Hematopoietic multipotent progenitor cell treated with erythropoietin and hydrocortisone succinate and interleukin-3 and kit ligand, for 8 days (in vitro differentiated cells): ENCODE measurements at regions not wholly inside any gene's neighbourhood (a gene's known extent, or its start where the extent isn't known, plus 50 kb on each side); places are given as distances from the start of the nearest gene placed in this dataset.
"Not testable (repeated sequence)": the region's sequence is repeated elsewhere in the genome, so short reads cannot be mapped to it uniquely, and the experiment has no call there.

Experiments used
- DNase-seq: peaks from one replicate; pipeline ENCODE4 v3.0.0-alpha.2; 2015

DNA sequence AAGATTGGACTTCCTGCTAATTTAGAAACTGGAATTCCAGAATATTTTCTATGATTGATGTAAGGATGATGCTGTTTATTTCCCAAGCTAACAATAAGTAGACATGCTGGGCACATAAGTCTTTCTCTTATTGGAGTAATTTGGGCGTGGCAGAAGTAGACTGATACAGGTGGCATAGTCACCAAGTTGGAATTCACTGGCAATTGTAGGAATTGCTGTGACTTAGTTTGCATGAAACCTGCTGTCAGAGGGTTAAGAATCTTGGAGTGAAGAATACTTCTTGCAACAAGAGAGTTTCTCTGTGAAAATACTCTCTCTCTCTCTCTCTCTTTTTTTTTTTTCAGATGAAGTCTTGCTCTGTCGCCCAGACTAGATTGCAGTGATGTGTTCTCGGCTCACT, 569.7 kb downstream of the REEP3 start:
- no peak for DNase-seq

DNA sequence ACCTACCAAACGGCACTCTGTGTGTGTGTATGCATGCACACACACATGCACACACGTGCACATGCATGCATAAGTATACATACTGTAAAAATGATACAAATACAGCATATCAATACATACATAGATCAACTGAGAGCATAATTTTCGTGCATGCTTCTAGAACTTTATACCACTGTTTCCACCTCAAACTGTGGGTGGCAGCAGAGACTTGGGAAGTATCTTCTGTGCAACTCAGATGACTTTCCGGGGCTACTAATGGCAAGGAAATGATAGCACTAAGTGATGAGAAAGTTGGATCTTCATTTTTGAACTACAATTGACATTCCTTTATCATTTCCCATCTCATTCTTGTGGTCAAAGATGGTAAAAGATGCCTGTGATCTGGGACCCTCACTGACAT, 570.7 kb downstream of the REEP3 start:
- peak; percentile 5 for DNase-seq

DNA sequence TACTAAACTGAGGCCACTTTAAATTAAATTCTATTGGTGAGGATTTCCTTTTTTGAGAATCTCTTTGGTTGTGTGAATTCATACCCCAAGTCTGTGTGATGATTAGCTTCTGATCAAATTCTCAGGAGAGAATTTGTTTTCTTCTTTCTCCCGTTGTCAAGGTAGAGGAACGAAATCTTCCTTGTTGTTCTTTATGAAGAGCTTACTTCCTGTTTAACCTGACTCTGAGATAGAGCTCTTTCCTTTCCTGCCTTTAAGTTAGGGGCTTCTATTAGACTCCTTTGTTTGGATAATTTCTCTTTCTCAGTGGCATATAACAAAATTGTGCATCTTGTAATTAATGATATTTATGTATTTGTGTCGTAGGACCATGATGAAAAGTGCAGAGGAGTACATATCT, 572.1 kb downstream of the REEP3 start:
- DNase-seq = no peak

GRCh38 chr10:64093946-64094535, 572.8 kb downstream of the REEP3 start:
- DNase-seq = no peak

- no peak for DNase-seq
These were observed 575.7 kb downstream of the REEP3 start for GRCh38 chr10:64096941-64097340.

- DNase-seq = no peak
These were observed 576.4 kb downstream of the REEP3 start for GRCh38 chr10:64097391-64098122.

- DNase-seq = no peak
These were observed 577.8 kb downstream of the REEP3 start for GRCh38 chr10:64098994-64099393.

- no peak for DNase-seq
These were observed 580.5 kb downstream of the REEP3 start for GRCh38 chr10:64101606-64102263.

DNA sequence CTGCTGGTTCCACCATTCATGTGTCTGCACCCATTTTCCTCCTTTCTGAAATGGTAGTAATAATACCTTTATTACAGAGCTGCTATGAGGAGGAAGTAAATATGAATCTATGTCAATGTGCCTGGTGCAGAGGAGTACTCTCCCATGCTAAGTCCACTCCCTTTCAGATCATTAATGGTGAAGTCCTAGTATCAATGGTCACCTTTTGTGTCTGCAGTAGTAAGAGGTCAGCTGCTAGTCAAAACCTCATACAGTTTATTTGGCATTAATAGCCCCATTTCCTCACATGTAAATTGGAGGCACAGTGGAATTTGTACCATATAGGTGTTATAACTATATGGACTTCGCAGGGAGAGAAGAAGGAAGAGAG, 581.0 kb downstream of the REEP3 start:
- DNase-seq = no peak

GRCh38 chr10:64102916-64103315, 581.7 kb downstream of the REEP3 start:
- DNase-seq = no peak

GRCh38 chr10:64103750-64104470, 582.7 kb downstream of the REEP3 start:
- no peak for DNase-seq

GRCh38 chr10:64109926-64110495, 588.8 kb downstream of the REEP3 start:
- DNase-seq = no peak

- DNase-seq = no peak
These were observed 591.6 kb downstream of the REEP3 start for GRCh38 chr10:64112701-64113355.

DNA sequence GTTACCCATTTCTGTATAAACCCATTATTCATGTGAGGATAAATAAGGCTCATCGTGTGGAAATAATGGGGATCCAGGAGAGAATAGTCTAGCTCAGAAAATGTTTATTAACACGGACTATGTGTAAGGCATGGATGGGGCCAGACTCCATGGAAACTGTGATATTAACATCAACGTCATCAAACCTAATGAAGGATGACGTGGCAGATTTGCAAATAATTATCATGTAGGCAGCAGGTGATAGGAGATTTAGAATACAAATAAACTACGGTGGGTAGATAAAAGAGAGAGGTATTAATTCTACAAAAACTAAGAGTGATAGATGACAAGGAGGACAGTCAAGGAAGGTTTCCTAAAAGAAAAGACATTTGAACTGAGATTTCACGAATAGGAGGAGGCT, 592.2 kb downstream of the REEP3 start:
- DNase-seq = no peak

DNA sequence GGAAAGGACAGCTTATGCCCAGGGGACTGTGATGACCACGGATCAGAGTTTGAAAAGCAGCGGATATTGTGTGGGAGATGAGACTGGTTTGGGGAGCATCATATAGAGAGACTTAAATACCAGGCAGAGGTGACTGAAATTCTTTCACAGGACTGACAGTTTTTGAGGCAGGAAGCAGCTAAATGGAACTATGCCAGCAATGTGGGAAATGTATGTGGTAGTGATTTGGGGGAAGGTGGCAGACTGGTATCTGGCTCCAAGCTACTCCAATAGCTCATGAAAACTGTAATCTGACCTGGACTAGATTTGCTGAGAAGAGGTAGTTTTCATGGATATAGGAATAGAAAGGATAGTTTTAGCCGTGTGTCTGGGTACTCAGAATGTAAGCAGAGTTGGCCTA, 592.6 kb downstream of the REEP3 start:
- DNase-seq = no peak

DNA sequence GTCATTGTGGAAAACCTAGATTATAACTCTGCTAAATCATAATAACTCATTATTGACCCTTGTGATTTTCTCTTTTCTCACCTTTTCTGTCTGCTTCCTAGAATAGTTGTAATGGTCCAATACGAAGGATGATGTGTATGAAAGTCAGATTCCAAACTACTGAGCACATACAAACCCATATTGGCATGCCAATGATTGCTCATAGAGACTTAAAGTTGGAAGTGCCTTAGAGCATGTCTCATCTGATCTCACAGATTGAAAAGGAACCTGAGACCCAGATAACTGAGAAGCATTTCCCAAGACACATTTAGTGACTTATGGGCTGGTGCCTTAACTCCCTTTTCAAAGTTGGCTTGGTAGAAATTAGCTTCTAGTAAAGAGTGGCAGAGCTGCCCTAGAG, 594.3 kb downstream of the REEP3 start:
- no peak for DNase-seq

DNA sequence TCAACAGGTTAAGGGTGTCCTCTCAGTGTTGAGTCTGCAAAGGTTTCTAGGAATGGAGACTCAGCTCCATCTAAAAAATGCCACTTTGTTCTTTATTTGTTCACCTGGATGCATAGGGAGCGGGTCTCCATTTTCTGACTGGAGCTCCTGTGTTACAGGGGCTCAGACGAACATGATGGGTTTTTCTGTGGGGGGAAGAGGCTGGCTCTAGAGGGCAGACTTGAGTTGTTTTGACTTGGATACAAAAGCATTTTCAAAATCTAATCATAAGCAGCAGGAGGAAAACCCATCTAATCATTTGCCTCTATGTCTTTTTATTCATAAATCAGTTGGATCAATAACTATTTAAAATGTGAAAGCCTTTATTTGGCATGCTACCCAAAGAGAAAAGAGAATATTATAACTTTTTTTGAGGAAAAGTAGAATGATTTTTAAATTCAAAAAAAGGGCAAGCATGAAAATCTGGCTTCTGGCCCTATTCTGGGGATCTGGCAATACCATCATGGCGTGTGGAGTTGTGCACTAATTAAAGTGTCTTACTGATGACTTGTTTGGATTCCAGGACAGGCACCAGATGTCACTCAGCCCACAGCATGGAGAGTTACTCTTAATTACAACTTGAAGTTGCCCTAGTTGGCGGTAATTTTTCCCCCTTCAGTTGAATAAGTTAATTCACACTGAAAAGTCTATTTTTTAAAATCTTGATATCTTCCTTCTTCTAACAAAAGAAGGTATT, 594.9 kb downstream of the REEP3 start:
- peak; percentile 2 for DNase-seq

- DNase-seq = no peak
These were observed 595.5 kb downstream of the REEP3 start for GRCh38 chr10:64116707-64117106.

DNA sequence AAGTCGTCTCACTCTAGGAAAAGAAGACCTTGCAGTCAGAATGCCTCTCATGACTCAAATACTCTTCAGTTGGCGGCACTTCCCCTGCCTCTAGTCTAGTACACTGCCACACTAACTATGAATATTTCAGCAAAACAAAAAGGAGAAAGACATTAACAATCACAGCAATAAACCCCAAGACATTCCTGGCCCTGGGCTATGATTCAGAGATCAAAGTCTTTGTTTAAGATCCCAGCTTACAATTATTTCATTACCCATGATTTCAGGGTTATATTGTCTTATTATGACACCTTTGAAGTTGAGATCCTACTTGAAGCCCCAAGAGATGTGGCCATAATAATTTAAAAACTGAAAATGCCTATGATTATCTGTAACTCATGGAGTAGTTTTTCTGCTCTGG, 597.5 kb downstream of the REEP3 start:
- no peak for DNase-seq

GRCh38 chr10:64120301-64120980, 599.2 kb downstream of the REEP3 start:
- not testable (repeated sequence) for DNase-seq

DNA sequence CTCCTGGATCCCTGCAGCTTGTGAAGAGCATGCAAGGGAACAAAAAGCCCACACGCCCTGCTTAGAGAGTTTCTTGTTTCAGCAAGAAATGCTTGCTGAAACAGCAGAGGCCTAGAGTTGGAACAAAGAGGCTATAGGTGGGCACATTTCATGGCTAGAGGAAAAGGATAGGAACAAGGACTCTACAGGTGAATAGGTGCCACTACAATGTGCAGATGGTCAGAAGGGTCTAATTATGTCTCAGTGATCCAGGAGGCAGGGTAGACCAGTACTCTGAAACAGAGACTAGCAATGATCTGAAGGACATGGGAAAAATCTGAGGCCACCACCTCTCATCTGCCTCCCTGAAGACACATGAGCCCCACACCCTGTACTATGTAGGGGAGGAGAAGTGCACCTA, 609.0 kb downstream of the REEP3 start:
- no peak for DNase-seq

- DNase-seq = no peak
These were observed 613.5 kb downstream of the REEP3 start for GRCh38 chr10:64134676-64135075.
